SH-SY5Y (cell line): ENCODE measurements at regions not wholly inside any gene's neighbourhood (a gene's known extent, or its start where the extent isn't known, plus 50 kb on each side); places are given as distances from the start of the nearest gene placed in this dataset.

Experiments
- GATA2 ChIP-seq: IDR thresholded peaks from 2 replicates; pipeline ENCODE4 v1.6.1; 2011; ENCODE audit warnings: mild to moderate bottlenecking, low read depth, low read length
- GATA3 ChIP-seq: IDR thresholded peaks from 2 replicates; pipeline ENCODE4 v1.6.1; 2011; ENCODE audit warnings: low read depth, mild to moderate bottlenecking, low read length, moderate library complexity

DNA sequence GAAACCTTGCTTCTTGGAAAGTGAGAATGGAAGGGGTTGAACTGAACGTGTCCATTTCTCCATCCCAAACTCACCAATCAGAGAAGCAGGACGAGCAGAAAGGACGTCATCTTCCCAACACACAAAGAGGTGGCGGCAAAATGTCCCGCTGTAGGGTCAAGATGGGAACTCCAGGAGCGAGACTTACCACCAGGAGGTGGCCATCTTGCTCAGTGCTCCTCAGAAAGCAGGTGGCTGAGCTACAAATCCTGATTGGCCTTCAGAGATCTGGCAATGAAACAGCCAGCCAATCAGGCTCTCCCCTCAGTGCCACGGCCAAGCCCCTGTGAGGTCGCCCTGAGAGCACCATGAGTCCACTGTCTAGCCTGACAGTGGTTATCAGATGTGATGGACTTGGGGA lies 259.0 kb downstream of the NDUFS4 start:
- no peak for TF ChIP-seq GATA2
- TF ChIP-seq GATA3 = no peak
